ENCODE measurements at regions not wholly inside any gene's neighbourhood (a gene's known extent, or its start where the extent isn't known, plus 50 kb on each side); places are given as distances from the start of the nearest gene placed in this dataset.

- Mint-ChIP-seq H3K4me1 (no peaks in the 10 kb centered on the region), H3K9me3 (peaks cover 8% of the 10 kb centered on the region), H3K36me3 (ENCODE audit: low read depth) (no peaks in the 10 kb centered on the region), H3K27ac (peak overlapping the region in 2 of 3 experiments; percentile 29 to 68), H3K27me3 (ENCODE audit: low read depth) (no peaks in the 10 kb centered on the region), H3K4me3 (no peak overlapping the region)
- no peak for TF ChIP-seq CTCF (IDR thresholded peaks at IDR 0.05; ENCODE audit: unreplicated experiment in 3 of 3)
Measured at GRCh38 chr4:35690271-35690670, 554.0 kb downstream of the ARAP2 start.

DNA sequence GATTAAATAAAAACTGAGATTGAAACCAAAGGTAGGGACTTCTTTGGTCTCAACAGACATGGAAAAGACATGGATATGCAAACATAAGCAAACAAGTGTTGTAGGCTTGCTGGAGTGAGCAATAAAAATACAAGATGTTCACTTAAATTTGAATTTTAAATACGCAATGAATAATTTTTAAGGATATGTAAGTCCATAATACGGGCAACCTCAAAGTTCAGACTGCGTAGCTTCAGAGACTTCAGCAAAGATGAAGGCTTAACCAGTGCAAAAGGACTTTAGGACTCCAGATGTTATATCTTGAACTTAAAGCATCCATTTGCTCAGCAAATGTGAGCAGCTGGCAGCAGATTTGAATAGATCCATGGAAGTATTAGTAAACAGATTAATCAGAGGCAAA lies 549.3 kb downstream of the ARAP2 start:
- Mint-ChIP-seq H3K4me3 (no peak overlapping the region), H3K4me1 (no peaks in the 10 kb centered on the region), H3K9me3 (no peaks in the 10 kb centered on the region), H3K36me3 (ENCODE audit: low read depth) (no peaks in the 10 kb centered on the region), H3K27me3 (ENCODE audit: low read depth) (no peaks in the 10 kb centered on the region), H3K27ac (no peak overlapping the region)
- TF ChIP-seq CTCF (IDR thresholded peaks at IDR 0.05; ENCODE audit: unreplicated experiment in 3 of 3): no peak

- Mint-ChIP-seq H3K36me3 (ENCODE audit: low read depth) (no peaks in the 10 kb centered on the region), H3K9me3 (no peaks in the 10 kb centered on the region), H3K4me3 (no peak overlapping the region), H3K4me1 (no peaks in the 10 kb centered on the region), H3K27me3 (ENCODE audit: low read depth) (no peaks in the 10 kb centered on the region), H3K27ac (no peak overlapping the region)
- no peak for TF ChIP-seq CTCF (IDR thresholded peaks at IDR 0.05; ENCODE audit: unreplicated experiment in 3 of 3)
Measured at GRCh38 chr4:35695421-35695820, 548.9 kb downstream of the ARAP2 start.

GRCh38 chr4:35697210-35697736 lies 547.0 kb downstream of the ARAP2 start:
- no peak overlapping the region for H3K4me3 Mint-ChIP-seq

DNA sequence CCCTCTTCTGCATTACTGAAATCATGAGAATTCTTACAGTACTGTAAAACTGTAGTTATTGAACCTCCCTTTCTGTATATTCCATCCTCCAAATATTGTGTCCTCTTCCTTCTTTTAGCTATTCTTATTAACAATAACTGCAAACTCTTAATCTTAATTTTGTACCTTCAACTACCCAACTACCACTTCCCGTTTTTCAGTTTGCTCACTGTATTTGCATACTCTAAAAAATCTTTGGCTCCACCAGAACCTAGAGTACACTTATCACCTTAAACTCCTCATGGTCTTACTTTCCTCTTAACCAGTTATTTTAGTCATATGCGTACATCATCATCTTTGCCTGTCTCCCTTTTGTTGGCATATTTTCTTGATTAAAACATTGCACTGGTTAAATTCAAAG lies 543.7 kb downstream of the ARAP2 start:
- H3K4me3 Mint-ChIP-seq: no peak overlapping the region

More at GRCh38 chr4:35697210-35697736, 547.0 kb downstream of the ARAP2 start:
- Mint-ChIP-seq H3K27ac (no peak overlapping the region), H3K9me3 (no peaks in the 10 kb centered on the region), H3K36me3 (ENCODE audit: low read depth) (no peaks in the 10 kb centered on the region), H3K4me1 (no peaks in the 10 kb centered on the region), H3K27me3 (ENCODE audit: low read depth) (no peaks in the 10 kb centered on the region)
- TF ChIP-seq CTCF (IDR thresholded peaks at IDR 0.05; ENCODE audit: unreplicated experiment in 3 of 3): no peak

More for the DNA sequence above, 543.7 kb downstream of the ARAP2 start:
- Mint-ChIP-seq H3K36me3 (ENCODE audit: low read depth) (no peaks in the 10 kb centered on the region), H3K27ac (no peak overlapping the region), H3K27me3 (ENCODE audit: low read depth) (no peaks in the 10 kb centered on the region), H3K9me3 (no peaks in the 10 kb centered on the region), H3K4me1 (no peaks in the 10 kb centered on the region)
- TF ChIP-seq CTCF (IDR thresholded peaks at IDR 0.05; ENCODE audit: unreplicated experiment in 3 of 3): no peak

Measured in nephron (organoid).